LoVo (cell line): ENCODE measurements at regions not wholly inside any gene's neighbourhood (a gene's known extent, or its start where the extent isn't known, plus 50 kb on each side); places are given as distances from the start of the nearest gene placed in this dataset.
"Not testable (repeated sequence)": the region's sequence is repeated elsewhere in the genome, so short reads cannot be mapped to it uniquely, and the experiment has no call there.

ENCODE experiments used
- DNase-seq: peaks from one replicate; pipeline ENCODE4 v3.0.0-alpha.2; 2016; ENCODE audit warnings: low spot score

- no peak for DNase-seq
These were observed 101.2 kb downstream of the NFKBIZ start for GRCh38 chr3:101950510-101950909.

GRCh38 chr3:101950985-101951733, 101.8 kb downstream of the NFKBIZ start:
- no peak for DNase-seq

GRCh38 chr3:101954361-101954760, 105.0 kb downstream of the NFKBIZ start:
- no peak for DNase-seq

- DNase-seq = no peak
These were observed 105.6 kb downstream of the NFKBIZ start for GRCh38 chr3:101954936-101955335.

GRCh38 chr3:101962055-101962454, 112.7 kb downstream of the NFKBIZ start:
- no peak for DNase-seq

- DNase-seq = no peak
These were observed 114.6 kb downstream of the NFKBIZ start for GRCh38 chr3:101963902-101964362.

GRCh38 chr3:101964861-101965260, 115.5 kb downstream of the NFKBIZ start:
- DNase-seq = no peak

- no peak for DNase-seq
These were observed 116.9 kb downstream of the NFKBIZ start for GRCh38 chr3:101966226-101966625.

- no peak for DNase-seq
These were observed 120.9 kb downstream of the NFKBIZ start for GRCh38 chr3:101970212-101970611.

GRCh38 chr3:101970905-101971304, 121.6 kb downstream of the NFKBIZ start:
- no peak for DNase-seq

GRCh38 chr3:101972430-101973162, 123.3 kb downstream of the NFKBIZ start:
- DNase-seq = no peak

- no peak for DNase-seq
These were observed 123.8 kb downstream of the NFKBIZ start for GRCh38 chr3:101973163-101973505.

- DNase-seq = not testable (repeated sequence)
These were observed 126.1 kb downstream of the NFKBIZ start for GRCh38 chr3:101975415-101975814.

GRCh38 chr3:101976473-101976872, 127.2 kb downstream of the NFKBIZ start:
- DNase-seq = no peak

- DNase-seq = no peak
These were observed 129.0 kb downstream of the NFKBIZ start for GRCh38 chr3:101978348-101978747.

GRCh38 chr3:101979033-101979432, 129.7 kb downstream of the NFKBIZ start:
- no peak for DNase-seq

GRCh38 chr3:101984356-101984755, 135.0 kb downstream of the NFKBIZ start:
- DNase-seq = peak; percentile 59

- no peak for DNase-seq
These were observed 139.3 kb downstream of the NFKBIZ start for GRCh38 chr3:101988596-101988995.

GRCh38 chr3:101989578-101990200, 140.4 kb downstream of the NFKBIZ start:
- DNase-seq = no peak

- DNase-seq = no peak
These were observed 143.5 kb downstream of the NFKBIZ start for GRCh38 chr3:101992863-101993262.

- no peak for DNase-seq
These were observed 145.1 kb downstream of the NFKBIZ start for GRCh38 chr3:101994386-101994785.

- DNase-seq = no peak
These were observed 146.2 kb downstream of the NFKBIZ start for GRCh38 chr3:101995371-101996046.
